ENCODE measurements at regions not wholly inside any gene's neighbourhood (a gene's known extent, or its start where the extent isn't known, plus 50 kb on each side); places are given as distances from the start of the nearest gene placed in this dataset.
A peak's percentile ranks its signal among the peaks of the same experiment; 100 is the strongest.

DNA sequence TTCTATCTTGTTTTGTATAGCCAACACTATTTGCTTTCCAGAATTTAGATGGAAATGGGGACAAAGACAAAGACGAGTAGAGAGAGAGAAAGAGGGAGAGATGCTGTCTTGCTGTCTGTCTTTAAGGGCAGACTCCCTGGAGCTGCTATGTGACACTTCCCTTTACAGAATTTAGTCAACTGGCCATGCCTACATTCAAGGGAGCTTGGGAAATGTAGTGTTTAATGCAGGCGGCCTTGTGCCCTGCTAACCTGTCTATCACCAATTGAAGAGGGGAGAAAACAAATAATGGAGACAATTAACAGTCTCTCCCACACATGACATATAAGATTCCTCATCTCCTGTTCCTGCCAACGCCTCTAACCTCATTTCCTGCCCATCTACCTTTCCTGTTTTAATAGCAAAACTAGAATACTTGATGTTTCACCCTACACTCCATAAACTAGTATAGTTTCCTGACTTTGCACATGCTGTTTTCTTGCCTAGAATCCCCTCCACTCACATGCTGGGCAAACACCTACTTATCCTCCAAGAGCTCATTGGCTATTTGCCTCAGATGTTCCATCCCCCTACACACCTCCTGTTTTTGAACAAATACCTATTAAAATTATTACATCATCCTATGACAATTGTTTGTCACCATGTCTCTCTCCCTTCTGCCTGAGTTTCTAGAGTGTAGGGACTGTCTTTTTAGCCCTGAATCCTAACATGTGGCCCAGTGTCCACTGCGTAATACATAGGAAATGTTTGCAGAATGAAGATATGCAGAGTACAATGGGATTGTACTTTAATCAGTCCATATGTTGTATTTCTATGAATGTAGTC is 117.2 kb downstream of the SLC25A24 start:
- no peak for DNase-seq (ENCODE audit: low spot score)

GRCh38 chr1:108082001-108082400 is 117.0 kb upstream of the VAV3 start:
- peak; percentile 6 for DNase-seq (ENCODE audit: low spot score)

- no peak for DNase-seq (ENCODE audit: low spot score)
Measured at GRCh38 chr1:108080448-108080847, 115.5 kb upstream of the VAV3 start.

GRCh38 chr1:108079440-108080025 is 114.6 kb upstream of the VAV3 start:
- no peak for DNase-seq (ENCODE audit: low spot score)

- no peak for DNase-seq (ENCODE audit: low spot score)
Measured at GRCh38 chr1:108077991-108078390, 113.0 kb upstream of the VAV3 start.

- no peak for DNase-seq (ENCODE audit: low spot score)
Measured at GRCh38 chr1:108075055-108075454, 110.1 kb upstream of the VAV3 start.

GRCh38 chr1:108072776-108073175 is 107.8 kb upstream of the VAV3 start:
- DNase-seq (ENCODE audit: low spot score): no peak

GRCh38 chr1:108072212-108072611 is 107.2 kb upstream of the VAV3 start:
- no peak for DNase-seq (ENCODE audit: low spot score)

DNA sequence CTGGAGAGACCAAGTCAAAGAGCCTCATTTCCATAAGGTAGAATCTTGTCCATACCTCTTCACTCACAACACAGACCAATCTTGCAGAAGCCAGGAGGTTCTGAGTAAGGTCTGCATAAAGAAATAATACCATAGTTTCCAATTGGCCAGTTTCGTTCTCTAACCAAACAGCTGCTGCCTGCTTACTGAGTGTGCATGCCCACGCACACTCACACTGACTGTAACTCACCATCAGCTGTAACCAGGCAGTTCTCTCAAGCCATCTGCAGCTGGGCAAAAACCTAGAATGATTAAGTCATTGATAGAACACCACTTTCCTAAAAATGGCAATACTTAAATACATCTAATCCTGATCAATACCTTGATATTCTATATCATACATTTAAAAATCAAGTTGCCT is 106.6 kb upstream of the VAV3 start:
- no peak for DNase-seq (ENCODE audit: low spot score)

- no peak for DNase-seq (ENCODE audit: low spot score)
Measured at GRCh38 chr1:108070662-108071061, 105.7 kb upstream of the VAV3 start.

- DNase-seq (ENCODE audit: low spot score): peak; percentile 41
Measured at GRCh38 chr1:108067884-108068540, 103.0 kb upstream of the VAV3 start.

GRCh38 chr1:108066808-108067207 is 101.8 kb upstream of the VAV3 start:
- DNase-seq (ENCODE audit: low spot score): no peak

DNA sequence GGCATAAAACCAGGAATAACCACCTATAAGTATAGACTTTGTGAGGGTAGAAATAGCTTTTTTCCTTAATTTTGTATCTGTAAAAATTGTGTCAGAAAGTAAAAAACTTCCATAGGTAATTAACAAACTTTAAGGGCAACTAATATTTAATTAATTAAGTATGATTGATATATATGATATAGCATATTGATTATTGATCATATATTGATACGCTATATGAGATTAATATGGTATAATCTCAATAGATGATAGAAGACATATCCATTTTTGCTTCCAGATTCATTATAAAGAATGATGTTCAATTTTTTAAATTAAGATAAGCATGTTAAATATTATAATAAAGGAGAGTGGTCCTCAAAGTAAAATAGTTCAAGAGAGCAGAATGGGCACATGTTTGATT is 99.3 kb upstream of the VAV3 start:
- DNase-seq (ENCODE audit: low spot score): no peak

- DNase-seq (ENCODE audit: low spot score): no peak
Measured at GRCh38 chr1:108063703-108064102, 98.7 kb upstream of the VAV3 start.

DNA sequence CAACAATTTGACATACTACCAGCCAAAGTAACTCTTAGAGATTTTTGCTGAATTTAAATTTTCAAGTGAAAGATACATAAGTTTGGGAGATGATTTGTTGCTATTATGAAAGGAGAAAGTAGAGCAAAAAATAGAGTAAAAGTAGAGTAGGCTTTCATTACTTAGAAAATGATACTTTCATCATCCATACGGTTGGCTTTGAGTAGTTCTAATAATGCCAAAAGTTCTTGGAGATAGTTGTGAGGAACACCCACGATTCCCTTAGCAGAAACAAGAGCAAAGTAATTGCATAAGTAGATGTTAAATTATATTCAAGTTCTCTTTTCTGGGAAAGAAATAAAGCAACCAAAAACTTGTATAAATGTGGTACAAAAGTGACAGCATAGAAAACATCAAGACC is 95.0 kb upstream of the VAV3 start:
- no peak for DNase-seq (ENCODE audit: low spot score)

DNA sequence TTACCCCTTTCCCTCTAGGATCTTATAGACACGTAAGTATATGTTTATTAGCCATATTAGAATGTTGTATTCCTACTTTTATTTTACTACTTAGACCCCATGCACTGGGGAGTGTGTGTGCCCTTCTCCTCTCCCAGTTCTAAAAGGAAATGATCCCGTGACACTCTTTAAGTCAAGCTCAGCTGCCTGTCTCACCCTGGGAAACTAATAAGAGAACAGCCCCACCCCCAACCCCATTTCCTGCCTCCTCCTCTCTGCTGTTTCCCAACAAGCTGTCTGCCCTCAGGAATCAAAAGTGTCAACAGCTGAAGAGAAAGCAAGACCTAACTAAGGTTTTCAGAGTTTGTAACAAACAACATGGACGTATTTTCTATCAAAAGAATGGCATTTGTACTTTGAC is 92.6 kb upstream of the VAV3 start:
- no peak for DNase-seq (ENCODE audit: low spot score)

- DNase-seq (ENCODE audit: low spot score): no peak
Measured at GRCh38 chr1:108056436-108056990, 91.5 kb upstream of the VAV3 start.

GRCh38 chr1:108055387-108055786 is 90.4 kb upstream of the VAV3 start:
- no peak for DNase-seq (ENCODE audit: low spot score)

- DNase-seq (ENCODE audit: low spot score): no peak
Measured at GRCh38 chr1:108054396-108054795, 89.4 kb upstream of the VAV3 start.

DNA sequence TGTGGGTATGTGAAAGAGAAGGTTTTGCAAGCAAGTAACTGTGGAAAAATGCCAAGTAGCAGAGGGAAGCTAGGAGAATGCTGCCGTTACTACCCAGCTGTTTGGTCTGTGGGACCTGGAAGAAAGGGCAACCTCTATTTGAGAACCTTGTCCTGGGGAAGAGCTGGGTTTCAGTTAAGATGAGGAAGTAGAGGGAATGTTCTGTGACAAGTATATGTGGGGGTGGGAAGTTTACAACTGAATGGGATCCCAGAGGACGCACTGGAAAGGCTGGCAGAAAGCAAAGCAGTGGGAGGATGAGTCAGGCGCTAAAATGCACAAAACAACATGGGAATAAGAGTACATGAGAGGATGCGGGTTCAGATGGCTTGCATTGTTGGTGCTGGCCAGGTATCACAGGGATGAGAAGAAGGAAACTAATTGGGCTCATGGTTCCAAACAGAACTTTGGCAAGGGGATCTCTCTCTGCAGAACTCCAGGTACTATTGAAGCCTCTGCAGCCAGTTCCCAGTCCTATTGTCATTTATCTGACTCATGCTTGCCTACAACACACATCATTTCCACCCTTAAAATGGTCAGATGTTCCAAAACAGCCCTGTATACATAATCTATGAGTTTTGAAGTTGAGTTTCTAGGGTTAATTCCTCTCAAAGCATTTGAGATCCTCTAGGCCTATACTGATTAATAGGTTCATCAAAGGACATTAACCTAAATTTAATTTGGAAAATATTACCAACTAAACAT is 88.5 kb upstream of the VAV3 start:
- peak; percentile 25 for DNase-seq (ENCODE audit: low spot score)

- DNase-seq (ENCODE audit: low spot score): peak; percentile 54
Measured at GRCh38 chr1:108051631-108052377, 86.8 kb upstream of the VAV3 start.
